ENCODE measurements at regions not wholly inside any gene's neighbourhood (a gene's known extent, or its start where the extent isn't known, plus 50 kb on each side); places are given as distances from the start of the nearest gene placed in this dataset.
"Not testable (repeated sequence)": the region's sequence is repeated elsewhere in the genome, so short reads cannot be mapped to it uniquely, and the experiment has no call there.

DNA sequence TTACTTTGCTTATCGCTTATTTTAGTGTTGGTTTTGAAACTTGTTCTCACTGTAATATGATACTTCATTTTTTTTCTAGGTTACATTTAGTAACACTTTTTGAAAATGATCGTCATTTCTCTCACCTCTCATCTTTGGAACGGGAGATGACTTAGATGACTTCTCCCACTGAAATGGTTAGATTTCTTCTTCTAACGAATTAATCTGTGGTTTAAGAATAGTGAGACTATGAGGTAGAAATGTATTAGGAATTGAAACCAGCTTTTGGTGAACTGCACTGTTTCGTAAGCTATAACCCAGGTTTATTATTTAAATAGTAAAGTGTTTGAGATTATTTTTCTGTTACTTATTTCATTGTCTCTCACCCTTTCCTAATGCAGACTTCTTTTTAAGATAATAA is 93.7 kb downstream of the PRR15 start:
- no peak for DNase-seq (ENCODE audit: low read depth, low spot score)
- in situ Hi-C loops (cut with HindIII; ENCODE audit: low pct_unique_long_range_greater_than_20kb, low sequenced_read_pairs) (no loop called here), intact Hi-C loops (cut with micrococcal nuclease; ENCODE audit: unreplicated experiment) (no loop called here)
- Histone ChIP-seq H3K36me3 (ENCODE audit: control insufficient read depth, insufficient read depth, low read length) (no peaks in the 10 kb centered on the region), H3K4me3 (ENCODE audit: low read depth in 2 of 2, low read length in 2 of 2) (no peak overlapping the region), H3K4me1 (ENCODE audit: control insufficient read depth, insufficient read depth, low read length) (no peaks in the 10 kb centered on the region), H3K27me3 (ENCODE audit: control insufficient read depth, insufficient read depth, low read length) (no peaks in the 10 kb centered on the region), H3K9me3 (ENCODE audit: control insufficient read depth, insufficient read depth, low read depth, low read length) (no peaks in the 10 kb centered on the region), H3K27ac (ENCODE audit: low read length) (no peak overlapping the region)
- CTCF ChIA-PET = no interaction called here
- no peak for ATAC-seq
- TF ChIP-seq TCF7L2 (IDR thresholded peaks at IDR 0.05; ENCODE audit: low read depth, low read length) (no peak), SIN3A (IDR thresholded peaks at IDR 0.05; ENCODE audit: borderline replicate concordance, insufficient read depth, low read depth, low read length) (no peak)
- TF ChIP-seq, protein P1, sequence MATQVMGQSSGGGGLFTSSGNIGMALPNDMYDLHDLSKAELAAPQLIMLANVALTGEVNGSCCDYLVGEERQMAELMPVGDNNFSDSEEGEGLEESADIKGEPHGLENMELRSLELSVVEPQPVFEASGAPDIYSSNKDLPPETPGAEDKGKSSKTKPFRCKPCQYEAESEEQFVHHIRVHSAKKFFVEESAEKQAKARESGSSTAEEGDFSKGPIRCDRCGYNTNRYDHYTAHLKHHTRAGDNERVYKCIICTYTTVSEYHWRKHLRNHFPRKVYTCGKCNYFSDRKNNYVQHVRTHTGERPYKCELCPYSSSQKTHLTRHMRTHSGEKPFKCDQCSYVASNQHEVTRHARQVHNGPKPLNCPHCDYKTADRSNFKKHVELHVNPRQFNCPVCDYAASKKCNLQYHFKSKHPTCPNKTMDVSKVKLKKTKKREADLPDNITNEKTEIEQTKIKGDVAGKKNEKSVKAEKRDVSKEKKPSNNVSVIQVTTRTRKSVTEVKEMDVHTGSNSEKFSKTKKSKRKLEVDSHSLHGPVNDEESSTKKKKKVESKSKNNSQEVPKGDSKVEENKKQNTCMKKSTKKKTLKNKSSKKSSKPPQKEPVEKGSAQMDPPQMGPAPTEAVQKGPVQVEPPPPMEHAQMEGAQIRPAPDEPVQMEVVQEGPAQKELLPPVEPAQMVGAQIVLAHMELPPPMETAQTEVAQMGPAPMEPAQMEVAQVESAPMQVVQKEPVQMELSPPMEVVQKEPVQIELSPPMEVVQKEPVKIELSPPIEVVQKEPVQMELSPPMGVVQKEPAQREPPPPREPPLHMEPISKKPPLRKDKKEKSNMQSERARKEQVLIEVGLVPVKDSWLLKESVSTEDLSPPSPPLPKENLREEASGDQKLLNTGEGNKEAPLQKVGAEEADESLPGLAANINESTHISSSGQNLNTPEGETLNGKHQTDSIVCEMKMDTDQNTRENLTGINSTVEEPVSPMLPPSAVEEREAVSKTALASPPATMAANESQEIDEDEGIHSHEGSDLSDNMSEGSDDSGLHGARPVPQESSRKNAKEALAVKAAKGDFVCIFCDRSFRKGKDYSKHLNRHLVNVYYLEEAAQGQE (IDR thresholded peaks at IDR 0.05; ENCODE audit: insufficient read depth in 1 of 2, low read depth in 2 of 2, low read length in 1 of 2) = no peak
- POLR2A ChIA-PET = no interaction called here
- BruUV-seq (replicated peaks) = no TSS peak

DNA sequence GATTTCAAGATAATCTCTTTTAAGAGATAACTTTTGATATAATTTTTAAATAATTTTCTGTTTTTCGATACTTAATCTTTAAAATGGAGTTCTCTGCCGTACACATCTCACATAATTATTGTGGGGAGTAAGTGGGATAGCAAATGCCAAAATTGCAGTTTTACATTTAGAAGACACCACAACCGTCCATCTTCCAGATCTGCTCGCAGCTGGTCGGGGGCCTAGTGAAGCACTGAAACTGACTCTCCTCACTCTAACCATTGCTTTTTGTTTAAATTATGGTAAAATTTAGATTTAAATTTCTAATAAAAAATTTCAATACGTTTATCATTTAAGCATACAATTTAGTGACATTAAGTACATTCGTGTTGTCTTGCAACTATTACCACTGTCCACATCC is 94.2 kb downstream of the PRR15 start:
- POLR2A ChIA-PET = no interaction called here
- Histone ChIP-seq H3K36me3 (ENCODE audit: control insufficient read depth, insufficient read depth, low read length) (no peaks in the 10 kb centered on the region), H3K27me3 (ENCODE audit: control insufficient read depth, insufficient read depth, low read length) (no peaks in the 10 kb centered on the region), H3K4me1 (ENCODE audit: control insufficient read depth, insufficient read depth, low read length) (peaks cover 3% of the 10 kb centered on the region), H3K4me3 (ENCODE audit: low read depth in 2 of 2, low read length in 2 of 2) (no peak overlapping the region), H3K27ac (ENCODE audit: low read length) (no peak overlapping the region), H3K9me3 (ENCODE audit: control insufficient read depth, insufficient read depth, low read depth, low read length) (no peaks in the 10 kb centered on the region)
- CTCF ChIA-PET = no interaction called here
- in situ Hi-C loops (cut with HindIII; ENCODE audit: low pct_unique_long_range_greater_than_20kb, low sequenced_read_pairs) (no loop called here), intact Hi-C loops (cut with micrococcal nuclease; ENCODE audit: unreplicated experiment) (no loop called here)
- ATAC-seq = no peak
- TF ChIP-seq TCF7L2 (IDR thresholded peaks at IDR 0.05; ENCODE audit: low read depth, low read length) (no peak), POLR2AphosphoS5 (IDR thresholded peaks at IDR 0.05; ENCODE audit: low read depth, low read length) (no peak), SIN3A (IDR thresholded peaks at IDR 0.05; ENCODE audit: borderline replicate concordance, insufficient read depth, low read depth, low read length) (no peak)
- TF ChIP-seq, protein P1 (IDR thresholded peaks at IDR 0.05; ENCODE audit: insufficient read depth in 1 of 2, low read depth in 2 of 2, low read length in 1 of 2) = no peak
- TF ChIP-seq, protein P2, sequence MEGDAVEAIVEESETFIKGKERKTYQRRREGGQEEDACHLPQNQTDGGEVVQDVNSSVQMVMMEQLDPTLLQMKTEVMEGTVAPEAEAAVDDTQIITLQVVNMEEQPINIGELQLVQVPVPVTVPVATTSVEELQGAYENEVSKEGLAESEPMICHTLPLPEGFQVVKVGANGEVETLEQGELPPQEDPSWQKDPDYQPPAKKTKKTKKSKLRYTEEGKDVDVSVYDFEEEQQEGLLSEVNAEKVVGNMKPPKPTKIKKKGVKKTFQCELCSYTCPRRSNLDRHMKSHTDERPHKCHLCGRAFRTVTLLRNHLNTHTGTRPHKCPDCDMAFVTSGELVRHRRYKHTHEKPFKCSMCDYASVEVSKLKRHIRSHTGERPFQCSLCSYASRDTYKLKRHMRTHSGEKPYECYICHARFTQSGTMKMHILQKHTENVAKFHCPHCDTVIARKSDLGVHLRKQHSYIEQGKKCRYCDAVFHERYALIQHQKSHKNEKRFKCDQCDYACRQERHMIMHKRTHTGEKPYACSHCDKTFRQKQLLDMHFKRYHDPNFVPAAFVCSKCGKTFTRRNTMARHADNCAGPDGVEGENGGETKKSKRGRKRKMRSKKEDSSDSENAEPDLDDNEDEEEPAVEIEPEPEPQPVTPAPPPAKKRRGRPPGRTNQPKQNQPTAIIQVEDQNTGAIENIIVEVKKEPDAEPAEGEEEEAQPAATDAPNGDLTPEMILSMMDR (IDR thresholded peaks at IDR 0.05) = no peak
- no TSS peak for BruUV-seq (replicated peaks)
- DNase-seq (ENCODE audit: low read depth, low spot score) = no peak

DNA sequence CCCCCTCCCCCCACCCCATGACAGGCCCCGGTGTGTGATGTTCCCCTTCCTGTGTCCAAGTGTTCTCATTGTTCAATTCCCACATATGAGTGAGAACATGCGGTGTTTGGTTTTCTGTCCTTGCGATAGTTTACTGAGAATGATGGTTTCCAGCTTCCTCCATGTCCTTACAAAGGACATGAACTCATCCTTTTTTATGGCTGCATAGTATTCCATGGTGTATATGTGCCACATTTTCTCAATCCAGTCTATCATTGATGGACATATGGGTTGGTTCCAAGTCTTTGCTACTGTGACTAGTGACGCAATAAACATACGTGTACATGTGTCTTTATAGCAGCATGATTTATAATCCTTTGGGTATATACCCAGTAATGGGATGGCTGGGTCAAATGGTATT is 95.6 kb downstream of the PRR15 start:
- H3K27me3 ChIP-seq (ENCODE audit: control insufficient read depth, insufficient read depth, low read length); H3K36me3 ChIP-seq (ENCODE audit: control insufficient read depth, insufficient read depth, low read length); in situ Hi-C loops (cut with HindIII; ENCODE audit: low pct_unique_long_range_greater_than_20kb, low sequenced_read_pairs); DNase-seq (ENCODE audit: low read depth, low spot score); H3K4me3 ChIP-seq (ENCODE audit: low read depth in 2 of 2, low read length in 2 of 2); H3K9me3 ChIP-seq (ENCODE audit: control insufficient read depth, insufficient read depth, low read depth, low read length); H3K27ac ChIP-seq (ENCODE audit: low read length); POLR2A ChIA-PET; ATAC-seq; intact Hi-C loops (cut with micrococcal nuclease; ENCODE audit: unreplicated experiment); CTCF ChIA-PET; BruUV-seq (replicated peaks): not testable (repeated sequence)
- peaks cover 10% of the 10 kb centered on the region for H3K4me1 ChIP-seq (ENCODE audit: control insufficient read depth, insufficient read depth, low read length)

DNA sequence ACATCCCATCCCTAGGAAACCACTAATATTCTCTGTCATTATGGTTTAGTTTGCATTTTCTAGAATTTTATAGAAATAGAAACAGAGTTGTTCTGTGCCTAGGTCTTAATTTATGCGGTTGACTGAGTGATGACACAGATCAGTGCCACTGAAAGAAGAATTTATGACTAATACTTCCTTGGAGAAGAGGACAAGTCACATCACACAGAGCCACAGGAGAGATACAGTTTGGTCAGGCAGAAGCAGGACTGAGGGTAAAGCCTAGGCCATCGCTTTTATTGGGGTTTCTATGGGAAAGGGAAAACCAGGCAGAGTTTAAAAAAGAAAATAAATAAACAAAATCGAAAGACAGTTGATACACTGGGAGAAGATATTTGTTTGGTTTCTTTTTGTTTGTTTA is 99.3 kb downstream of the PRR15 start:
- DNase-seq (ENCODE audit: low read depth, low spot score); H3K9me3 ChIP-seq (ENCODE audit: control insufficient read depth, insufficient read depth, low read depth, low read length); intact Hi-C loops (cut with micrococcal nuclease; ENCODE audit: unreplicated experiment): not testable (repeated sequence)

More for the DNA sequence above, 99.3 kb downstream of the PRR15 start:
- H3K27me3 ChIP-seq (ENCODE audit: control insufficient read depth, insufficient read depth, low read length); H3K4me3 ChIP-seq (ENCODE audit: low read depth in 2 of 2, low read length in 2 of 2); BruUV-seq (replicated peaks); H3K27ac ChIP-seq (ENCODE audit: low read length); CTCF ChIA-PET; H3K36me3 ChIP-seq (ENCODE audit: control insufficient read depth, insufficient read depth, low read length); POLR2A ChIA-PET; in situ Hi-C loops (cut with HindIII; ENCODE audit: low pct_unique_long_range_greater_than_20kb, low sequenced_read_pairs): not testable (repeated sequence)
- peaks cover 10% of the 10 kb centered on the region for H3K4me1 ChIP-seq (ENCODE audit: control insufficient read depth, insufficient read depth, low read length)
- peak; percentile 88 for ATAC-seq

All from Panc1 (cell line).